ENCODE measurements at regions not wholly inside any gene's neighbourhood (a gene's known extent, or its start where the extent isn't known, plus 50 kb on each side); places are given as distances from the start of the nearest gene placed in this dataset.

- DNase-seq (no peak), ATAC-seq (no peak)
- intact Hi-C loops (cut with micrococcal nuclease) = no loop called here
Observed at GRCh38 chr2:156818221-156818620, 382.0 kb downstream of the GPD2 start.

GRCh38 chr2:156818944-156819343, 382.8 kb downstream of the GPD2 start:
- ATAC-seq = peak; percentile 74
- intact Hi-C loops (cut with micrococcal nuclease) = no loop called here
- no peak for DNase-seq

GRCh38 chr2:156826341-156826933, 390.3 kb downstream of the GPD2 start:
- intact Hi-C loops (cut with micrococcal nuclease) = no loop called here
- ATAC-seq = peak; percentile 26
- DNase-seq = no peak

- ATAC-seq (no peak), DNase-seq (no peak)
- intact Hi-C loops (cut with micrococcal nuclease) = no loop called here
Observed at GRCh38 chr2:156834431-156834830, 398.3 kb downstream of the GPD2 start.

- intact Hi-C loops (cut with micrococcal nuclease) = no loop called here
- ATAC-seq (no peak), DNase-seq (no peak)
Observed at GRCh38 chr2:156837635-156838370, 401.6 kb downstream of the GPD2 start.

GRCh38 chr2:156841321-156841720, 405.1 kb downstream of the GPD2 start:
- intact Hi-C loops (cut with micrococcal nuclease) = no loop called here

GRCh38 chr2:156845806-156846558, 409.8 kb downstream of the GPD2 start:
- intact Hi-C loops (cut with micrococcal nuclease) = no loop called here
- ATAC-seq (no peak), DNase-seq (no peak)

More at GRCh38 chr2:156841321-156841720, 405.1 kb downstream of the GPD2 start:
- DNase-seq = no peak
- ATAC-seq = no peak

GRCh38 chr2:156852210-156852609, 405.3 kb upstream of the GALNT5 start:
- intact Hi-C loops (cut with micrococcal nuclease) = no loop called here
- ATAC-seq (no peak), DNase-seq (no peak)

- ATAC-seq (no peak), DNase-seq (no peak)
- intact Hi-C loops (cut with micrococcal nuclease) = no loop called here
Observed at GRCh38 chr2:156852681-156853080, 404.8 kb upstream of the GALNT5 start.

GRCh38 chr2:156864325-156864724, 393.2 kb upstream of the GALNT5 start:
- ATAC-seq (no peak), DNase-seq (no peak)
- intact Hi-C loops (cut with micrococcal nuclease) = no loop called here

- no peak for ATAC-seq
- intact Hi-C loops (cut with micrococcal nuclease) = no loop called here
Observed at GRCh38 chr2:156864753-156865152, 392.8 kb upstream of the GALNT5 start.

GRCh38 chr2:156867201-156867600, 390.3 kb upstream of the GALNT5 start:
- DNase-seq (no peak), ATAC-seq (no peak)
- intact Hi-C loops (cut with micrococcal nuclease) = no loop called here

More at GRCh38 chr2:156864753-156865152, 392.8 kb upstream of the GALNT5 start:
- no peak for DNase-seq

GRCh38 chr2:156874707-156875106, 382.8 kb upstream of the GALNT5 start:
- no peak for ATAC-seq
- DNase-seq = no peak
- intact Hi-C loops (cut with micrococcal nuclease) = no loop called here

- ATAC-seq = no peak
- DNase-seq = no peak
- intact Hi-C loops (cut with micrococcal nuclease) = no loop called here
Observed at GRCh38 chr2:156883804-156884203, 373.7 kb upstream of the GALNT5 start.

- intact Hi-C loops (cut with micrococcal nuclease) = no loop called here
- ATAC-seq = no peak
- no peak for DNase-seq
Observed at GRCh38 chr2:156884216-156884615, 373.3 kb upstream of the GALNT5 start.

GRCh38 chr2:156890529-156891148, 366.9 kb upstream of the GALNT5 start:
- DNase-seq (no peak), ATAC-seq (no peak)
- intact Hi-C loops (cut with micrococcal nuclease) = no loop called here

GRCh38 chr2:156891609-156892008, 365.9 kb upstream of the GALNT5 start:
- ATAC-seq (no peak), DNase-seq (no peak)
- intact Hi-C loops (cut with micrococcal nuclease) = no loop called here

GRCh38 chr2:156892467-156893281, 364.8 kb upstream of the GALNT5 start:
- intact Hi-C loops (cut with micrococcal nuclease) = no loop called here
- peak; percentile 71 for ATAC-seq
- DNase-seq = no peak

GRCh38 chr2:156896294-156896693, 361.2 kb upstream of the GALNT5 start:
- intact Hi-C loops (cut with micrococcal nuclease) = no loop called here
- DNase-seq = no peak
- no peak for ATAC-seq
